PC-9 (cell line): ENCODE measurements at regions not wholly inside any gene's neighbourhood (a gene's known extent, or its start where the extent isn't known, plus 50 kb on each side); places are given as distances from the start of the nearest gene placed in this dataset.

Source experiments
- CTCF ChIP-seq: fragments of 200-600 bp; sonication (generic); conservative IDR thresholded peaks from 2 replicates; pipeline ENCODE4 v1.6.1; 2017; ENCODE audit warnings: mixed run types, antibody characterized with exemption, mild to moderate bottlenecking, moderate library complexity
- EZH2 ChIP-seq: fragments of 200-600 bp; sonication (generic); IDR thresholded peaks from 2 replicates; pipeline ENCODE4 v1.8.0; 2017; ENCODE audit warnings: antibody characterized with exemption, low read depth

- TF ChIP-seq CTCF (no peak), EZH2 (no peak)
These were observed 52.1 kb upstream of the NOTCH1 start for GRCh38 chr9:136597965-136598364.
